Endothelial cell of umbilical vein (primary cell): ENCODE measurements at regions not wholly inside any gene's neighbourhood (a gene's known extent, or its start where the extent isn't known, plus 50 kb on each side); places are given as distances from the start of the nearest gene placed in this dataset.

ENCODE experiments used
- CTCF ChIP-seq, 2 donors: IDR thresholded peaks; 1 replicate in 1 of 2; 2 replicates in 1 of 2; pipeline ENCODE4 v1.5.1; 2011; ENCODE audit warnings: low read length in 2 of 2, mild to moderate bottlenecking in 2 of 2, moderate library complexity in 2 of 2, control low read depth in 1 of 2, inconsistent platforms in 1 of 2, low read depth in 1 of 2; ENCODE audit not compliant: insufficient read depth in 1 of 2; ENCODE audit errors: extremely low read depth in 1 of 2
- POLR2A ChIP-seq: IDR thresholded peaks from 2 replicates; pipeline ENCODE4 v1.6.1; 2012; ENCODE audit warnings: low read depth, mild to moderate bottlenecking, control low read depth, low read length

GRCh38 chr21:17139696-17140095 is 373.1 kb upstream of the CXADR start:
- TF ChIP-seq POLR2A (no peak), CTCF (IDR thresholded peaks at IDR 0.05; ENCODE audit: extremely low read depth in 1 of 2, insufficient read depth in 1 of 2, low read depth in 1 of 2, low read length in 2 of 2) (no peak)
